ENCODE measurements at regions not wholly inside any gene's neighbourhood (a gene's known extent, or its start where the extent isn't known, plus 50 kb on each side); places are given as distances from the start of the nearest gene placed in this dataset.

- ATAC-seq (no peak), FAIRE-seq (no peak), DNase-seq (ENCODE audit: low read depth in 1 of 2, low spot score in 1 of 2) (no peak)
- H3K4me1 ChIP-seq: no peaks in the 10 kb centered on the region
- H3K4me3 ChIP-seq: no peak overlapping the region
- no peak overlapping the region for H3K27ac ChIP-seq
- no peak overlapping the region for H3K4me2 ChIP-seq
- no peaks in the 10 kb centered on the region for H3K9me3 ChIP-seq
- POLR2A ChIA-PET: no interaction called here
- 36% methylated on average over 2 of the region's 2 CpGs for WGBS (ENCODE audit: missing lambda C conversion rate)
- CTCF ChIA-PET: no interaction called here
- TF ChIP-seq POLR2AphosphoS2 (conservative IDR thresholded peaks at IDR 0.05; ENCODE audit: low read length) (no peak), MAFK (IDR thresholded peaks at IDR 0.05; ENCODE audit: partially characterized antibody) (peak; percentile 77), TP53 (CRISPR knock-in tag; IDR thresholded peaks at IDR 0.05) (no peak), CBX2 (IDR thresholded peaks at IDR 0.05; ENCODE audit: borderline replicate concordance, low read depth) (no peak)
Observed at GRCh38 chr4:10983268-10983667, 298.7 kb upstream of the CLNK start.

- no peak for ATAC-seq
- ChIA-PET POLR2A (no interaction called here), CTCF (no interaction called here)
- no peak overlapping the region for H3K4me2 ChIP-seq
- H3K27ac ChIP-seq: no peak overlapping the region
- no peak overlapping the region for H3K4me3 ChIP-seq
- no peak for DNase-seq (ENCODE audit: low read depth in 1 of 2, low spot score in 1 of 2)
- FAIRE-seq: no peak
- TF ChIP-seq FOSB (CRISPR knock-in tag; IDR thresholded peaks at IDR 0.05) (no peak), NPAS2 (CRISPR knock-in tag; IDR thresholded peaks at IDR 0.05; ENCODE audit: borderline replicate concordance) (no peak), HEYL (CRISPR knock-in tag; IDR thresholded peaks at IDR 0.05) (no peak), HOXB13 (CRISPR knock-in tag; IDR thresholded peaks at IDR 0.05; ENCODE audit: low read depth) (no peak), TP53 (CRISPR knock-in tag; IDR thresholded peaks at IDR 0.05) (no peak), RARB (CRISPR knock-in tag; IDR thresholded peaks at IDR 0.05) (no peak), HDAC2 (IDR thresholded peaks at IDR 0.05) (no peak), CTCF (IDR thresholded peaks at IDR 0.05) (no peak), MAZ (IDR thresholded peaks at IDR 0.05; ENCODE audit: borderline replicate concordance, low read depth, low read length) (no peak), HES2 (IDR thresholded peaks at IDR 0.05) (no peak), HMGXB4 (CRISPR knock-in tag; IDR thresholded peaks at IDR 0.05; ENCODE audit: borderline replicate concordance) (no peak)
- 0% methylated on average over 2 of the region's 2 CpGs for WGBS (ENCODE audit: missing lambda C conversion rate)
- H3K4me1 ChIP-seq: no peaks in the 10 kb centered on the region
- no peaks in the 10 kb centered on the region for H3K9me3 ChIP-seq
Observed at GRCh38 chr4:10982305-10982704, 297.7 kb upstream of the CLNK start.

- Histone ChIP-seq H3K4me1 (no peaks in the 10 kb centered on the region), H3K27ac (no peak overlapping the region), H3K4me2 (no peak overlapping the region), H3K9me3 (no peaks in the 10 kb centered on the region), H3K4me3 (no peak overlapping the region)
- FAIRE-seq (no peak), DNase-seq (ENCODE audit: low read depth in 1 of 2, low spot score in 1 of 2) (no peak), ATAC-seq (no peak)
- ChIA-PET CTCF (no interaction called here), POLR2A (no interaction called here)
- TF ChIP-seq EP300 (IDR thresholded peaks at IDR 0.05) (no peak), CHD2 (IDR thresholded peaks at IDR 0.05; ENCODE audit: low read length, partially characterized antibody) (no peak), RFX5 (IDR thresholded peaks at IDR 0.05) (no peak), ZFP36 (IDR thresholded peaks at IDR 0.05; ENCODE audit: borderline replicate concordance, partially characterized antibody) (no peak), RAD21 (conservative IDR thresholded peaks at IDR 0.05 in 1 of 2, IDR thresholded peaks at IDR 0.05 in 1 of 2) (no peak), TP53 (CRISPR knock-in tag; IDR thresholded peaks at IDR 0.05) (no peak), ESRRA (IDR thresholded peaks at IDR 0.05; ENCODE audit: borderline replicate concordance, low read length) (no peak), SREBF2 (IDR thresholded peaks at IDR 0.05) (no peak)
- whole genome bisulfite sequencing (ENCODE audit: missing lambda C conversion rate): 21% methylated on average over 1 of the region's 1 CpG
Observed at GRCh38 chr4:10981576-10981975, 297.0 kb upstream of the CLNK start.

All from A549 (cell line).